Astrocyte (in vitro differentiated cells and primary cell): ENCODE measurements at regions not wholly inside any gene's neighbourhood (a gene's known extent, or its start where the extent isn't known, plus 50 kb on each side); places are given as distances from the start of the nearest gene placed in this dataset.

Experiments used
- DNase-seq: peaks from one replicate; pipeline ENCODE4 v3.0.0-alpha.2; 2010; ENCODE audit warnings: low read depth
- FAIRE-seq: peaks from 2 replicates; lab custom pipeline; 2011; peaks lifted over from hg19 to GRCh38; lab: Jason Lieb, UNC
- H2AFZ ChIP-seq: 2 replicates; pipeline ENCODE4 v1.6.0; 2012; ENCODE audit warnings: low read depth, low read length, inconsistent platforms
- H3K27ac ChIP-seq: 2 replicates; pipeline ENCODE4 v1.5.1; 2011; ENCODE audit warnings: low read depth, low read length, inconsistent platforms
- H3K27me3 ChIP-seq: 2 replicates; pipeline ENCODE4 v1.6.0; 2011; ENCODE audit warnings: low read length, inconsistent platforms; ENCODE audit not compliant: insufficient read depth
- H3K36me3 ChIP-seq: 2 replicates; pipeline ENCODE4 v1.5.1; 2011; ENCODE audit warnings: low read length, inconsistent platforms; ENCODE audit not compliant: insufficient read depth
- H3K4me1 ChIP-seq: 2 replicates; pipeline ENCODE4 v1.5.1; 2011; ENCODE audit warnings: low read length, inconsistent platforms; ENCODE audit not compliant: insufficient read depth
- H3K4me2 ChIP-seq: 2 replicates; pipeline ENCODE4 v1.6.0; 2012; ENCODE audit warnings: low read length, inconsistent platforms
- H3K4me3 ChIP-seq: 2 replicates; pipeline ENCODE4 v1.5.1; 2011; ENCODE audit warnings: low read depth, mild to moderate bottlenecking, low read length, inconsistent platforms; ENCODE audit not compliant: insufficient read depth
- H3K79me2 ChIP-seq: 2 replicates; pipeline ENCODE4 v1.6.0; 2012; ENCODE audit warnings: mild to moderate bottlenecking, low read length, inconsistent platforms; ENCODE audit not compliant: insufficient read depth
- H3K9ac ChIP-seq: 2 replicates; pipeline ENCODE4 v1.6.0; 2012; ENCODE audit warnings: mild to moderate bottlenecking, low read length, inconsistent platforms
- H3K9me3 ChIP-seq: 2 replicates; pipeline ENCODE4 v1.5.1; 2012; ENCODE audit warnings: low read depth, mild to moderate bottlenecking, low read length, inconsistent platforms; ENCODE audit not compliant: insufficient read depth
- H4K20me1 ChIP-seq: 2 replicates; pipeline ENCODE4 v1.6.0; 2012; ENCODE audit warnings: low read length, inconsistent platforms; ENCODE audit not compliant: insufficient read depth
- H3K27ac Mint-ChIP-seq: one replicate; pipeline ENCODE4 v1.8.0; 2021; ENCODE audit warnings: mild to moderate bottlenecking, mixed read lengths; ENCODE audit not compliant: unreplicated experiment
- H3K27me3 Mint-ChIP-seq: one replicate; pipeline ENCODE4 v1.8.0; 2021; ENCODE audit warnings: low read depth, mixed read lengths; ENCODE audit not compliant: unreplicated experiment
- H3K36me3 Mint-ChIP-seq: one replicate; pipeline ENCODE4 v1.8.0; 2021; ENCODE audit warnings: low read depth, mixed read lengths; ENCODE audit not compliant: unreplicated experiment
- H3K4me1 Mint-ChIP-seq: one replicate; pipeline ENCODE4 v1.8.0; 2021; ENCODE audit warnings: low read depth, mixed read lengths; ENCODE audit not compliant: unreplicated experiment
- H3K4me3 Mint-ChIP-seq: one replicate; pipeline ENCODE4 v1.8.0; 2021; ENCODE audit warnings: mild to moderate bottlenecking, moderate library complexity, mixed read lengths; ENCODE audit not compliant: unreplicated experiment
- H3K9me3 Mint-ChIP-seq: one replicate; pipeline ENCODE4 v1.8.0; 2021; ENCODE audit warnings: mild to moderate bottlenecking, mixed read lengths; ENCODE audit not compliant: unreplicated experiment
- EZH2 ChIP-seq: IDR thresholded peaks from 2 replicates; pipeline ENCODE4 v1.6.1; 2012; ENCODE audit warnings: mild to moderate bottlenecking, low read length, inconsistent platforms; ENCODE audit not compliant: insufficient read depth
- TF ChIP-seq, protein P1 (sequence below): IDR thresholded peaks from 2 replicates; pipeline ENCODE4 v1.5.1; 2011; ENCODE audit warnings: low read depth, mild to moderate bottlenecking, inconsistent platforms, low read length, moderate library complexity; ENCODE audit not compliant: insufficient read depth

DNA sequence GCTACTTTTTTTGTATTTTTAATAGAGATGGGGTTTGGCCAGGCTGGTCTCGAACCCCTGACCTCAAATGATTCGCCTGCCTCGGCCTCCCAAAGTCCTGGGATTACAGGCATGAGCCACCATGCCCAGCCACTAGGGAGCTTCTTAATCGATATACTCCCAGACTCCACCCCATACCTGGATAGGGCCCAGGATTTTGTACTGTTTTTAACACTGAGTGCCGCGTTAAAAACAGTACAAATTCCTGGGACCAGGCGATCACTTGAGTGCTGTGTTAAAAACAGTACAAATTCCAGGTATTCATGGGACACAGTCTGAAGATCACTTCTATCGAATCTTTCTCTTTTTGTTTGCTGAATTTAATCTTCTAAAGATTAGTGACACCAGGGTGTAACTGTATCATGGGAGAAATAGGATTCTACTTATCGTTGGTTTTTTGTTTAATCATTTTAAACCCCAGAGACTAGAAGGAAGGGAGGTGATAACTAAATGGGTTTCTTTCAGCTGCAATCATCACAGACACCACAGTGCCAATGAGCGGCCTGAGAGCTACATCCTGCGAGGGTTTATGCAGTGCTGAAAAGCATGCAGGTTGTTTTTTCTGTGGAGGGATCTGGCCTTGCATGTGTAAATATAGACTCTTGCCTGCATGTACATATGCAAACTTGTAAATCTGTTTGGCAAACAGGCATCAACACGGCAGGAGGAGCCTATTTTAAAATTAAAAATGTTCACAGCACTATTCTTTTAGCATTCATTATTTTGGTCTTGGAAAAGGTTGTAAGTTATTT is 303.8 kb upstream of the WWC1 start:
- H3K27ac ChIP-seq: no peak overlapping the region
- no peak overlapping the region for H3K4me3 Mint-ChIP-seq
- no peak overlapping the region for H2AFZ ChIP-seq
- H3K9ac ChIP-seq: no peak overlapping the region
- no peaks in the 10 kb centered on the region for H3K27me3 Mint-ChIP-seq
- no peak overlapping the region for H3K27ac Mint-ChIP-seq
- no peaks in the 10 kb centered on the region for H3K36me3 ChIP-seq
- H3K36me3 Mint-ChIP-seq: peaks cover 5% of the 10 kb centered on the region
- H3K27me3 ChIP-seq: no peaks in the 10 kb centered on the region
- H3K4me2 ChIP-seq: no peak overlapping the region
- H3K4me1 Mint-ChIP-seq: peaks cover 11% of the 10 kb centered on the region
- no peak for DNase-seq
- no peak for FAIRE-seq
- TF ChIP-seq, protein P1, sequence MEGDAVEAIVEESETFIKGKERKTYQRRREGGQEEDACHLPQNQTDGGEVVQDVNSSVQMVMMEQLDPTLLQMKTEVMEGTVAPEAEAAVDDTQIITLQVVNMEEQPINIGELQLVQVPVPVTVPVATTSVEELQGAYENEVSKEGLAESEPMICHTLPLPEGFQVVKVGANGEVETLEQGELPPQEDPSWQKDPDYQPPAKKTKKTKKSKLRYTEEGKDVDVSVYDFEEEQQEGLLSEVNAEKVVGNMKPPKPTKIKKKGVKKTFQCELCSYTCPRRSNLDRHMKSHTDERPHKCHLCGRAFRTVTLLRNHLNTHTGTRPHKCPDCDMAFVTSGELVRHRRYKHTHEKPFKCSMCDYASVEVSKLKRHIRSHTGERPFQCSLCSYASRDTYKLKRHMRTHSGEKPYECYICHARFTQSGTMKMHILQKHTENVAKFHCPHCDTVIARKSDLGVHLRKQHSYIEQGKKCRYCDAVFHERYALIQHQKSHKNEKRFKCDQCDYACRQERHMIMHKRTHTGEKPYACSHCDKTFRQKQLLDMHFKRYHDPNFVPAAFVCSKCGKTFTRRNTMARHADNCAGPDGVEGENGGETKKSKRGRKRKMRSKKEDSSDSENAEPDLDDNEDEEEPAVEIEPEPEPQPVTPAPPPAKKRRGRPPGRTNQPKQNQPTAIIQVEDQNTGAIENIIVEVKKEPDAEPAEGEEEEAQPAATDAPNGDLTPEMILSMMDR: no peak
- TF ChIP-seq EZH2: no peak
- no peaks in the 10 kb centered on the region for H3K9me3 Mint-ChIP-seq
- no peaks in the 10 kb centered on the region for H4K20me1 ChIP-seq
- no peak overlapping the region for H3K4me3 ChIP-seq
- no peaks in the 10 kb centered on the region for H3K79me2 ChIP-seq
- peaks cover 5% of the 10 kb centered on the region for H3K4me1 ChIP-seq
- no peaks in the 10 kb centered on the region for H3K9me3 ChIP-seq

DNA sequence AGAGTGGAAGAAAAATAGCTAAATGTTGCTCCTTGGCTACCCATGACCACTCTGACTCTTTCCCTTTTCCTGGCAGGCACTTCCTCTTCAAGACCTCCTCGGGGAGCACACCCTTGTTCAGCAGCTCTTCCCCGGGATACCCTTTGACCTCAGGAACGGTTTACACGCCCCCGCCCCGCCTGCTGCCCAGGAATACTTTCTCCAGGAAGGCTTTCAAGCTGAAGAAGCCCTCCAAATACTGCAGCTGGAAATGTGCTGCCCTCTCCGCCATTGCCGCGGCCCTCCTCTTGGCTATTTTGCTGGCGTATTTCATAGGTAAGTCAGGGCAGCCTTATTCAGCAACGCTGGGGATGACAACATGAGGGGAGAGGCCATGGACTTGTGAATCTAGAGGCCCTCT is 298.6 kb upstream of the WWC1 start:
- FAIRE-seq (no peak), DNase-seq (no peak)
- H3K36me3 Mint-ChIP-seq: peaks cover 29% of the 10 kb centered on the region
- H3K4me1 Mint-ChIP-seq: no peaks in the 10 kb centered on the region
- H3K36me3 ChIP-seq: no peaks in the 10 kb centered on the region
- H3K79me2 ChIP-seq: no peaks in the 10 kb centered on the region
- H3K9ac ChIP-seq: no peak overlapping the region
- no peaks in the 10 kb centered on the region for H3K27me3 ChIP-seq
- H3K27ac Mint-ChIP-seq: no peak overlapping the region
- H3K9me3 ChIP-seq: no peaks in the 10 kb centered on the region
- no peak overlapping the region for H3K4me2 ChIP-seq
- H3K27me3 Mint-ChIP-seq: no peaks in the 10 kb centered on the region
- no peaks in the 10 kb centered on the region for H3K4me1 ChIP-seq
- H3K27ac ChIP-seq: no peak overlapping the region
- H3K4me3 ChIP-seq: no peak overlapping the region
- no peaks in the 10 kb centered on the region for H4K20me1 ChIP-seq
- H3K4me3 Mint-ChIP-seq: no peak overlapping the region
- no peak overlapping the region for H2AFZ ChIP-seq
- TF ChIP-seq EZH2: no peak
- TF ChIP-seq, protein P1: no peak
- no peaks in the 10 kb centered on the region for H3K9me3 Mint-ChIP-seq

DNA sequence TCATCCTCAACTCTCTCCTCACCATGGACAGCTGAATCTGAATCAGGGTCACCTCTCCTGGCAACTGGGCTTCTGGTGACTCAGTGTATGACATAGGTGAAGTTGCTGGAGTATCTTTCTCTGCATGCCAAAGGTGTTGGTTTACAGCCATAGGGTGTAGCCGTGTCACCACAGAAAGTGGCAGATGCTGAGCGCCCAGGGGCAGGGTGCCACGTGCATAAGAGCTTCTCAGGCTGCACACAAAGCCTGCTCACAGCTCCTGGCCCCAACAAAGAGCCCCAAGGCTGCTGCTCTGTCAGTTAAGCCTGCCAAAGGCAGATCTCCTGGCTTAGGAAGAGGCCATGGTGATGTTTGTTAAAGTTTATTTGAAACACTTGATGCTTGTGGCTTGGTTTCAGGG is 297.7 kb upstream of the WWC1 start:
- Histone ChIP-seq H3K4me1 (peaks cover 7% of the 10 kb centered on the region), H3K27ac (no peak overlapping the region), H3K9ac (no peak overlapping the region), H3K79me2 (no peaks in the 10 kb centered on the region), H3K4me2 (no peak overlapping the region), H3K27me3 (no peaks in the 10 kb centered on the region), H3K4me3 (no peak overlapping the region), H4K20me1 (no peaks in the 10 kb centered on the region), H3K9me3 (no peaks in the 10 kb centered on the region), H3K36me3 (no peaks in the 10 kb centered on the region), H2AFZ (no peak overlapping the region)
- H3K27me3 Mint-ChIP-seq: no peaks in the 10 kb centered on the region
- TF ChIP-seq, protein P1: no peak
- TF ChIP-seq EZH2: no peak
- FAIRE-seq (no peak), DNase-seq (no peak)
- H3K9me3 Mint-ChIP-seq: no peaks in the 10 kb centered on the region
- H3K36me3 Mint-ChIP-seq: peaks cover 29% of the 10 kb centered on the region
- H3K27ac Mint-ChIP-seq: no peak overlapping the region
- H3K4me3 Mint-ChIP-seq: no peak overlapping the region
- H3K4me1 Mint-ChIP-seq: peaks cover 7% of the 10 kb centered on the region
